PFSK-1 (cell line): ENCODE measurements at regions not wholly inside any gene's neighbourhood (a gene's known extent, or its start where the extent isn't known, plus 50 kb on each side); places are given as distances from the start of the nearest gene placed in this dataset.

Source experiments
- FOXP2 ChIP-seq: optimal IDR thresholded peaks from 2 replicates; pipeline ENCODE3; 2011; ENCODE audit warnings: borderline replicate concordance, control low read depth, inconsistent platforms; ENCODE audit not compliant: insufficient read depth; ENCODE audit errors: extremely low read length, extremely low read depth
- POLR2AphosphoS5 ChIP-seq: IDR thresholded peaks from 2 replicates; pipeline ENCODE4 v1.6.1; 2012; ENCODE audit warnings: low read depth, mild to moderate bottlenecking, control low read depth, low read length, moderate library complexity
- SIN3A ChIP-seq: IDR thresholded peaks from 2 replicates; pipeline ENCODE4 v1.6.1; 2012; ENCODE audit warnings: mild to moderate bottlenecking, low read length, moderate library complexity, borderline replicate concordance; ENCODE audit not compliant: insufficient read depth
- TAF1 ChIP-seq: IDR thresholded peaks from 2 replicates; pipeline ENCODE4 v1.6.1; 2012; ENCODE audit warnings: low read length, control low read depth, borderline replicate concordance; ENCODE audit not compliant: insufficient read depth
- TF ChIP-seq, protein P1 (sequence below), 2 experiments: IDR thresholded peaks; 2 replicates each; pipeline versions ENCODE4 v1.6.1 to v1.8.0; 2011 to 2012; ENCODE audit warnings: low read depth in 2 of 2, low read length in 2 of 2, control low read depth in 1 of 2, inconsistent platforms in 1 of 2, mild to moderate bottlenecking in 1 of 2, moderate library complexity in 1 of 2; ENCODE audit not compliant: insufficient read depth in 1 of 2

- no peak for TF ChIP-seq FOXP2
- TF ChIP-seq TAF1: no peak
- TF ChIP-seq SIN3A: no peak
- TF ChIP-seq, protein P1, sequence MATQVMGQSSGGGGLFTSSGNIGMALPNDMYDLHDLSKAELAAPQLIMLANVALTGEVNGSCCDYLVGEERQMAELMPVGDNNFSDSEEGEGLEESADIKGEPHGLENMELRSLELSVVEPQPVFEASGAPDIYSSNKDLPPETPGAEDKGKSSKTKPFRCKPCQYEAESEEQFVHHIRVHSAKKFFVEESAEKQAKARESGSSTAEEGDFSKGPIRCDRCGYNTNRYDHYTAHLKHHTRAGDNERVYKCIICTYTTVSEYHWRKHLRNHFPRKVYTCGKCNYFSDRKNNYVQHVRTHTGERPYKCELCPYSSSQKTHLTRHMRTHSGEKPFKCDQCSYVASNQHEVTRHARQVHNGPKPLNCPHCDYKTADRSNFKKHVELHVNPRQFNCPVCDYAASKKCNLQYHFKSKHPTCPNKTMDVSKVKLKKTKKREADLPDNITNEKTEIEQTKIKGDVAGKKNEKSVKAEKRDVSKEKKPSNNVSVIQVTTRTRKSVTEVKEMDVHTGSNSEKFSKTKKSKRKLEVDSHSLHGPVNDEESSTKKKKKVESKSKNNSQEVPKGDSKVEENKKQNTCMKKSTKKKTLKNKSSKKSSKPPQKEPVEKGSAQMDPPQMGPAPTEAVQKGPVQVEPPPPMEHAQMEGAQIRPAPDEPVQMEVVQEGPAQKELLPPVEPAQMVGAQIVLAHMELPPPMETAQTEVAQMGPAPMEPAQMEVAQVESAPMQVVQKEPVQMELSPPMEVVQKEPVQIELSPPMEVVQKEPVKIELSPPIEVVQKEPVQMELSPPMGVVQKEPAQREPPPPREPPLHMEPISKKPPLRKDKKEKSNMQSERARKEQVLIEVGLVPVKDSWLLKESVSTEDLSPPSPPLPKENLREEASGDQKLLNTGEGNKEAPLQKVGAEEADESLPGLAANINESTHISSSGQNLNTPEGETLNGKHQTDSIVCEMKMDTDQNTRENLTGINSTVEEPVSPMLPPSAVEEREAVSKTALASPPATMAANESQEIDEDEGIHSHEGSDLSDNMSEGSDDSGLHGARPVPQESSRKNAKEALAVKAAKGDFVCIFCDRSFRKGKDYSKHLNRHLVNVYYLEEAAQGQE (IDR thresholded peaks at IDR 0.05; ENCODE audit: insufficient read depth in 1 of 2, low read depth in 2 of 2, low read length in 2 of 2): no peak
- no peak for TF ChIP-seq POLR2AphosphoS5
Measured at GRCh38 chr2:129165006-129165405, 814.5 kb upstream of the RAB6C start.

- no peak for TF ChIP-seq SIN3A
- no peak for TF ChIP-seq FOXP2
- no peak for TF ChIP-seq TAF1
- TF ChIP-seq POLR2AphosphoS5: no peak
- TF ChIP-seq, protein P1 (IDR thresholded peaks at IDR 0.05; ENCODE audit: insufficient read depth in 1 of 2, low read depth in 2 of 2, low read length in 2 of 2): no peak
Measured at GRCh38 chr2:129167456-129167855, 812.0 kb upstream of the RAB6C start.

DNA sequence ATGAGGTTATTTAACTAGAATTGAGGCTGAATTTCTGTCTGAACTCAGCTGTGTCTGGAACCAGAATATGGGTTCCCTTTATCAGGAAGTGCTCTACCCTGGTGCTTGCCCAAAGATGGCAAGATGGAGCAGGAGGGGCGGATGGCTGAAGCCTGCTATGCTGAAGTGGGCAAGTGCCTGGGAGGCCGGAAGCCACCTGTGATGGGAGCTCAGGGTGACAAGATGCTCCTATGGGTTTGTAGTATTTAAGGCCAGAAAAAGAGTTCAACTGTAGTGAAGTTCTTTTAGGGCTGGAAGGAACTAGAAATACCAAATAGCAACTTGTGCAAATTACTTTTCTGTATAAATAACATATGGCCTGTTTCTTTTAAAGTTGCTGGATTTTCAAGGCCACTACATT lies 808.9 kb upstream of the RAB6C start:
- TF ChIP-seq SIN3A (no peak), FOXP2 (no peak), POLR2AphosphoS5 (no peak), TAF1 (no peak)
- TF ChIP-seq, protein P1 (IDR thresholded peaks at IDR 0.05; ENCODE audit: insufficient read depth in 1 of 2, low read depth in 2 of 2, low read length in 2 of 2): no peak

GRCh38 chr2:129174143-129174542 lies 805.3 kb upstream of the RAB6C start:
- TF ChIP-seq TAF1 (no peak), SIN3A (no peak), FOXP2 (no peak), POLR2AphosphoS5 (no peak)
- TF ChIP-seq, protein P1 (IDR thresholded peaks at IDR 0.05; ENCODE audit: insufficient read depth in 1 of 2, low read depth in 2 of 2, low read length in 2 of 2): no peak

GRCh38 chr2:129175051-129175450 lies 804.4 kb upstream of the RAB6C start:
- TF ChIP-seq SIN3A (no peak), TAF1 (no peak), POLR2AphosphoS5 (no peak), FOXP2 (no peak)
- TF ChIP-seq, protein P1 (IDR thresholded peaks at IDR 0.05; ENCODE audit: insufficient read depth in 1 of 2, low read depth in 2 of 2, low read length in 2 of 2): no peak
